ENCODE measurements at regions not wholly inside any gene's neighbourhood (a gene's known extent, or its start where the extent isn't known, plus 50 kb on each side); places are given as distances from the start of the nearest gene placed in this dataset.
"Not testable (repeated sequence)": the region's sequence is repeated elsewhere in the genome, so short reads cannot be mapped to it uniquely, and the experiment has no call there.

GRCh38 chrY:12305456-12305855 lies 395.6 kb upstream of the USP9Y start:
- no peak overlapping the region for H3K4me3 Mint-ChIP-seq
- peaks cover 2% of the 10 kb centered on the region for H3K4me1 Mint-ChIP-seq
- no peaks in the 10 kb centered on the region for H3K27me3 Mint-ChIP-seq
- ChIA-PET CTCF (no interaction called here), POLR2A (no interaction called here)
- H3K36me3 Mint-ChIP-seq (ENCODE audit: low read depth), result no peaks in the 10 kb centered on the region
- no peak for DNase-seq
- no peaks in the 10 kb centered on the region for H3K9me3 Mint-ChIP-seq
- H3K27ac Mint-ChIP-seq, result no peak overlapping the region

- Mint-ChIP-seq H3K4me3 (no peak overlapping the region), H3K27ac (no peak overlapping the region), H3K9me3 (no peaks in the 10 kb centered on the region), H3K4me1 (no peaks in the 10 kb centered on the region), H3K36me3 (ENCODE audit: low read depth) (no peaks in the 10 kb centered on the region), H3K27me3 (no peaks in the 10 kb centered on the region)
- ChIA-PET CTCF (no interaction called here), POLR2A (no interaction called here)
- peak; percentile 17 for DNase-seq
Observed at GRCh38 chrY:12309212-12309611, 391.8 kb upstream of the USP9Y start.

GRCh38 chrY:12310832-12311231 lies 390.2 kb upstream of the USP9Y start:
- ChIA-PET POLR2A (no interaction called here), CTCF (no interaction called here)
- H3K36me3 Mint-ChIP-seq (ENCODE audit: low read depth), result no peaks in the 10 kb centered on the region
- no peak overlapping the region for H3K4me3 Mint-ChIP-seq
- H3K27me3 Mint-ChIP-seq, result no peaks in the 10 kb centered on the region
- DNase-seq, result no peak
- H3K27ac Mint-ChIP-seq, result no peak overlapping the region
- H3K9me3 Mint-ChIP-seq, result no peaks in the 10 kb centered on the region
- no peaks in the 10 kb centered on the region for H3K4me1 Mint-ChIP-seq

GRCh38 chrY:12327751-12328150 lies 373.3 kb upstream of the USP9Y start:
- ChIA-PET CTCF (no interaction called here), POLR2A (no interaction called here)
- no peak overlapping the region for H3K4me3 Mint-ChIP-seq
- no peaks in the 10 kb centered on the region for H3K36me3 Mint-ChIP-seq (ENCODE audit: low read depth)
- H3K27ac Mint-ChIP-seq, result no peak overlapping the region
- no peaks in the 10 kb centered on the region for H3K4me1 Mint-ChIP-seq
- no peaks in the 10 kb centered on the region for H3K9me3 Mint-ChIP-seq
- no peak for DNase-seq
- H3K27me3 Mint-ChIP-seq, result no peaks in the 10 kb centered on the region

DNA sequence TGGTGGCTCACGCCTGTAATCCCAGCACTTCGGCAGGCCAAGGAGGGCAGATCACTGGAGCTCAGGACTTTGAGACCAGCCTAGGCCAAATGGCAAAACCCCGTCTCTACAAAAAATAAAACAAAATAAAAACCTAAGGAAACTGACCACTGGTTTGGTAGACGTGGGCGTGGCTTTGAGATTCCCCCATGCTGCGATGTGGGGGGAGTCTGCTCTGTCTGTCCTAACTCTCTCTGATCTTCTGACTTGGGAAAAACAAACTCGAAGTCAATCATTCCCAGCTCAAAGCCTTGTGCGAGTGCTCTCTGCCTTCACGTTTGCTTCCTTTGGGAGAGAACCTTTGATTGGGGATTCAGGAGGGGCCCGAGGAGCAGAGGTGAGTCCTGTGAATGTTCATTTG lies 369.1 kb upstream of the USP9Y start:
- H3K9me3 Mint-ChIP-seq; CTCF ChIA-PET; H3K27me3 Mint-ChIP-seq; H3K4me1 Mint-ChIP-seq; POLR2A ChIA-PET; DNase-seq; H3K27ac Mint-ChIP-seq; H3K36me3 Mint-ChIP-seq (ENCODE audit: low read depth); H3K4me3 Mint-ChIP-seq: not testable (repeated sequence)

- POLR2A ChIA-PET, result no interaction called here
- Mint-ChIP-seq H3K9me3 (no peaks in the 10 kb centered on the region), H3K4me3 (no peak overlapping the region)
Observed at GRCh38 chrY:12343211-12343610, 357.8 kb upstream of the USP9Y start.

DNA sequence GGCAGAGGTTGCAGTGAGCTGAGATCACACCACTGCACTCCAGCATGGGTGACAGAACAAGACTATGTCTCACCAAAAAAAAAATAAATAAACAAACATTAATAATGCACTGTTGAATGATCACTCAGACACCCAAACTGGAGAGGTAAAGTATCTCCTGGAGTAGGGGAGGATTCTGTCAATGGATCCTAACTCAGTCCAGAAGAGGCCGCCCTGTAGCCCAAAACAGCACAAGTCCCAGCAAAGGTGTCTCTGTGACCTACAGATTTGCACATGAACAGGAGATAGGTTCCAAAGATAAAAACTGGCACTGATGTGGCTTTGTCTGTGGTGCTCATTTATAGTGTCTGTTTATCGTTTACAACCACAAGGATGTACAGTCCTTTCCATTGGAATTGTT lies 352.9 kb upstream of the USP9Y start:
- DNase-seq, result no peak
- Mint-ChIP-seq H3K27ac (no peak overlapping the region), H3K9me3 (no peaks in the 10 kb centered on the region), H3K36me3 (ENCODE audit: low read depth) (no peaks in the 10 kb centered on the region), H3K4me1 (no peaks in the 10 kb centered on the region), H3K4me3 (no peak overlapping the region), H3K27me3 (no peaks in the 10 kb centered on the region)
- POLR2A ChIA-PET, result no interaction called here
- CTCF ChIA-PET, result no interaction called here

More at GRCh38 chrY:12343211-12343610, 357.8 kb upstream of the USP9Y start:
- no peak for DNase-seq
- Mint-ChIP-seq H3K4me1 (no peaks in the 10 kb centered on the region), H3K27me3 (no peaks in the 10 kb centered on the region), H3K27ac (no peak overlapping the region), H3K36me3 (ENCODE audit: low read depth) (no peaks in the 10 kb centered on the region)
- CTCF ChIA-PET, result no interaction called here

DNA sequence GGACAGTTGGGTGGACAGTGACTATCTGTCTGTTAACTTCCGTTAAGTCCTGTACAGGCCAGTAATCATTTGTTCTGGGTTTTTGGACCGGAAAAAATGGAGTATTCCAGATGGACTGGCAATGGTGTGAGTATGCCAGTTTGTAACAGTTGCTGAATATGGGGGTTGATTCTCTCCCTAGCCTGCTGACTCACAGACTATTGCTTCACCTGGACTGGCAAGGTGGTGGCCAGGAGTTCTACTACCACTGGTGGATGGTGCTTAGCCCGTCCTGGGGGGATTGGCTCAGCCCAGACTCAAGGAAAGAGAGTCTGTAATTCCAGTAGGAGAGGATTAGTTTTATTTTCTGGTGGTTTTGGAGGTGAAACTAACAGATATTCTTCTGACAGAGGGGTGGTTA lies 343.8 kb upstream of the USP9Y start:
- H3K9me3 Mint-ChIP-seq, result no peaks in the 10 kb centered on the region
- POLR2A ChIA-PET, result no interaction called here
- H3K4me3 Mint-ChIP-seq, result no peak overlapping the region
- no peak for DNase-seq
- no peaks in the 10 kb centered on the region for H3K36me3 Mint-ChIP-seq (ENCODE audit: low read depth)
- CTCF ChIA-PET, result no interaction called here
- no peak overlapping the region for H3K27ac Mint-ChIP-seq
- no peaks in the 10 kb centered on the region for H3K4me1 Mint-ChIP-seq
- no peaks in the 10 kb centered on the region for H3K27me3 Mint-ChIP-seq

GRCh38 chrY:12357655-12358054 lies 343.4 kb upstream of the USP9Y start:
- ChIA-PET POLR2A (no interaction called here), CTCF (no interaction called here)
- no peak for DNase-seq
- Mint-ChIP-seq H3K4me1 (no peaks in the 10 kb centered on the region), H3K36me3 (ENCODE audit: low read depth) (no peaks in the 10 kb centered on the region), H3K9me3 (no peaks in the 10 kb centered on the region), H3K27ac (no peak overlapping the region), H3K4me3 (no peak overlapping the region), H3K27me3 (no peaks in the 10 kb centered on the region)

DNA sequence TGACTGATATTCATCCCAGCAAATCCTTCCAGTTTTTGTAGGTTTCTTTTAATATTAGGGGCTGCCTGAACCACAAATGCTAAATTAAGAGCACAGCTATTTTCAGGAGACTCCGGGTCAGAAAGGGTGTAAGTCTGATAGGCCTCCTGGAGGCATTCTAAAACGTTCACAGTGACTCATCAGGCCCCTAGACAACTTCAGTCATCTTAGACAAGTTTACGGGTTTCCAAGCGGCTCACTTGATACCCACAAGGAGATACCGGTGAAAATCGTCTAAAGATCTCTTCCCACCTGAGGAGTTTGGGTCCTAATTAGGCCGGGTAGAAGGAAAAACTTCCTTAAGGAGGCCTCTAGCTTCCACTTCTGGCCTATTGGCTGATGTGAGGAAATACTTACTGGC lies 342.7 kb upstream of the USP9Y start:
- H3K9me3 Mint-ChIP-seq, result no peaks in the 10 kb centered on the region
- H3K4me1 Mint-ChIP-seq, result no peaks in the 10 kb centered on the region
- no peaks in the 10 kb centered on the region for H3K27me3 Mint-ChIP-seq
- DNase-seq, result no peak
- POLR2A ChIA-PET, result no interaction called here
- no peak overlapping the region for H3K4me3 Mint-ChIP-seq
- no peak overlapping the region for H3K27ac Mint-ChIP-seq
- H3K36me3 Mint-ChIP-seq (ENCODE audit: low read depth), result no peaks in the 10 kb centered on the region
- CTCF ChIA-PET, result no interaction called here

DNA sequence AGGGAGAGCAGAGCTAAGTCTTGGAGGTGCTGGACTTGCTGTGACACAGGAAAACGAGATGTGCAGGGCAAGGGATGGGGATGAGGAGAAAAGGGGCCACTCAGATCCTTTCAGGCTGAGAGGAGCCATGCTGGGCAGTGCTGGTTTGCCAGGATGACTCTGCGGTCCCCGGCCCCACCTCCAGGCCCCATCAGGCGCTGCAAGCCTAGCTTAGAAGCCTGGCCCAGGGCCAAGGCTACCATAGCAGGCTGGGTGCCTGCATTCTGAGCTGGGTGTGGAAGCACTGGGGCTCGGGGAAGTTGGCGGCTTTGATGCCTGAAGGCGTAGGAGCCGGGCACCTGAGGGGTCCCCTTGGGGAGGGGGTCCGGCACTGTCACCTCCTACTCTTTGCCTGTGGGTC lies 341.2 kb upstream of the USP9Y start:
- no peaks in the 10 kb centered on the region for H3K36me3 Mint-ChIP-seq (ENCODE audit: low read depth)
- POLR2A ChIA-PET, result no interaction called here
- H3K27ac Mint-ChIP-seq, result no peak overlapping the region
- CTCF ChIA-PET, result no interaction called here
- no peak for DNase-seq
- H3K4me1 Mint-ChIP-seq, result no peaks in the 10 kb centered on the region
- H3K9me3 Mint-ChIP-seq, result no peaks in the 10 kb centered on the region
- H3K4me3 Mint-ChIP-seq, result no peak overlapping the region
- no peaks in the 10 kb centered on the region for H3K27me3 Mint-ChIP-seq

- Mint-ChIP-seq H3K4me3 (no peak overlapping the region), H3K9me3 (no peaks in the 10 kb centered on the region), H3K27me3 (no peaks in the 10 kb centered on the region), H3K27ac (no peak overlapping the region), H3K36me3 (ENCODE audit: low read depth) (no peaks in the 10 kb centered on the region), H3K4me1 (no peaks in the 10 kb centered on the region)
- ChIA-PET CTCF (no interaction called here), POLR2A (no interaction called here)
- DNase-seq, result no peak
Observed at GRCh38 chrY:12360496-12360895, 340.5 kb upstream of the USP9Y start.

- DNase-seq, result no peak
- ChIA-PET CTCF (no interaction called here), POLR2A (no interaction called here)
- Mint-ChIP-seq H3K4me3 (no peak overlapping the region), H3K36me3 (ENCODE audit: low read depth) (no peaks in the 10 kb centered on the region), H3K9me3 (no peaks in the 10 kb centered on the region), H3K27me3 (no peaks in the 10 kb centered on the region), H3K27ac (no peak overlapping the region), H3K4me1 (no peaks in the 10 kb centered on the region)
Observed at GRCh38 chrY:12365311-12365910, 335.6 kb upstream of the USP9Y start.

GRCh38 chrY:12374588-12374987 lies 326.4 kb upstream of the USP9Y start:
- H3K36me3 Mint-ChIP-seq (ENCODE audit: low read depth); H3K4me1 Mint-ChIP-seq; POLR2A ChIA-PET: not testable (repeated sequence)

More at GRCh38 chrY:12374588-12374987, 326.4 kb upstream of the USP9Y start:
- H3K9me3 Mint-ChIP-seq, DNase-seq, CTCF ChIA-PET, H3K27ac Mint-ChIP-seq, H3K27me3 Mint-ChIP-seq, H3K4me3 Mint-ChIP-seq: not testable (repeated sequence)
